Thyroid gland (tissue), 4 donors: ENCODE measurements at regions not wholly inside any gene's neighbourhood (a gene's known extent, or its start where the extent isn't known, plus 50 kb on each side); places are given as distances from the start of the nearest gene placed in this dataset.

ENCODE experiments used
- POLR2A ChIP-seq, 2 donors: fragments of 450-650 bp; IDR thresholded peaks; one replicate each; pipeline ENCODE4 v1.6.1; 2017; ENCODE audit warnings: antibody characterized with exemption in 2 of 2, mild to moderate bottlenecking in 2 of 2, moderate library complexity in 1 of 2
- TF ChIP-seq, protein P1 (sequence below), 6 experiments: fragments of 200-600 bp in 3 of 6; fragments of 450-650 bp in 3 of 6; sonication (generic) in 3 of 6; IDR thresholded peaks; one replicate each; pipeline ENCODE4 v1.5.1; 2016 to 2019; ENCODE audit warnings: antibody characterized with exemption in 6 of 6, mild to moderate bottlenecking in 2 of 6, inconsistent platforms in 1 of 6, moderate library complexity in 1 of 6

- TF ChIP-seq POLR2A (IDR thresholded peaks at IDR 0.05): no peak
- TF ChIP-seq, protein P1, sequence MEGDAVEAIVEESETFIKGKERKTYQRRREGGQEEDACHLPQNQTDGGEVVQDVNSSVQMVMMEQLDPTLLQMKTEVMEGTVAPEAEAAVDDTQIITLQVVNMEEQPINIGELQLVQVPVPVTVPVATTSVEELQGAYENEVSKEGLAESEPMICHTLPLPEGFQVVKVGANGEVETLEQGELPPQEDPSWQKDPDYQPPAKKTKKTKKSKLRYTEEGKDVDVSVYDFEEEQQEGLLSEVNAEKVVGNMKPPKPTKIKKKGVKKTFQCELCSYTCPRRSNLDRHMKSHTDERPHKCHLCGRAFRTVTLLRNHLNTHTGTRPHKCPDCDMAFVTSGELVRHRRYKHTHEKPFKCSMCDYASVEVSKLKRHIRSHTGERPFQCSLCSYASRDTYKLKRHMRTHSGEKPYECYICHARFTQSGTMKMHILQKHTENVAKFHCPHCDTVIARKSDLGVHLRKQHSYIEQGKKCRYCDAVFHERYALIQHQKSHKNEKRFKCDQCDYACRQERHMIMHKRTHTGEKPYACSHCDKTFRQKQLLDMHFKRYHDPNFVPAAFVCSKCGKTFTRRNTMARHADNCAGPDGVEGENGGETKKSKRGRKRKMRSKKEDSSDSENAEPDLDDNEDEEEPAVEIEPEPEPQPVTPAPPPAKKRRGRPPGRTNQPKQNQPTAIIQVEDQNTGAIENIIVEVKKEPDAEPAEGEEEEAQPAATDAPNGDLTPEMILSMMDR (IDR thresholded peaks at IDR 0.05): no peak
Observed at GRCh38 chr14:65192686-65193085, 90.4 kb upstream of the MAX start.
